HEK293 (cell line): ENCODE measurements at regions not wholly inside any gene's neighbourhood (a gene's known extent, or its start where the extent isn't known, plus 50 kb on each side); places are given as distances from the start of the nearest gene placed in this dataset.

Experiments
- CTCF ChIA-PET: fragments of 350-600 bp; formaldehyde crosslinking; extraction: SDS; loops from one replicate; lab custom pipeline; 2021; ENCODE audit warnings: antibody characterized with exemption; lab: Yijun Ruan, JAX
- POLR2A ChIA-PET: fragments of 300-600 bp; formaldehyde crosslinking; extraction: SDS; loops from one replicate; lab custom pipeline; 2020; ENCODE audit warnings: antibody characterized with exemption, inconsistent platforms; lab: Yijun Ruan, JAX
- H3K27ac ChIP-seq: fragments of 200-500 bp; sonication (Bioruptor generic); 2 replicates; pipeline ENCODE4 v1.5.1; 2014; ENCODE audit warnings: low read depth, low read length, control low read depth, inconsistent platforms; ENCODE audit errors: extremely low read depth
- H3K36me3 ChIP-seq, 2 experiments: fragments of 200-500 bp in 1 of 2; sonication (Bioruptor generic) in 1 of 2; 1 replicate in 1 of 2; 2 replicates in 1 of 2; pipeline ENCODE4 v1.5.1; 2014 to 2017; ENCODE audit warnings: inconsistent platforms in 2 of 2, low read length in 2 of 2; ENCODE audit not compliant: control insufficient read depth in 2 of 2, insufficient read depth in 1 of 2
- H3K4me1 ChIP-seq: fragments of 200-500 bp; sonication (Bioruptor generic); 2 replicates; pipeline ENCODE4 v1.5.1; 2014; ENCODE audit warnings: mild to moderate bottlenecking, low read length, inconsistent platforms; ENCODE audit not compliant: control insufficient read depth, insufficient read depth
- H3K4me3 ChIP-seq: 2 replicates; pipeline ENCODE4 v1.5.1; 2011; ENCODE audit warnings: low read depth, mild to moderate bottlenecking, control low read depth, low read length, moderate library complexity
- H3K9me3 ChIP-seq: fragments of 200-500 bp; sonication (Bioruptor generic); 2 replicates; pipeline ENCODE4 v1.5.1; 2014; ENCODE audit warnings: low read depth, low read length, inconsistent platforms; ENCODE audit not compliant: control insufficient read depth, insufficient read depth
- GLIS1 ChIP-seq: fragments of 450-650 bp; formaldehyde crosslinking; IDR thresholded peaks from 2 replicates; pipeline ENCODE4 v1.5.1; 2016; ENCODE audit warnings: missing biosample characterization, missing genetic modification characterization
- GLIS2 ChIP-seq: fragments of 450-650 bp; formaldehyde crosslinking; IDR thresholded peaks from 2 replicates; pipeline ENCODE4 v1.5.1; 2016; ENCODE audit warnings: missing biosample characterization, missing genetic modification characterization
- HOXC10 ChIP-seq: sonication (generic); formaldehyde crosslinking; IDR thresholded peaks from 2 replicates; pipeline ENCODE4 v1.8.1; 2023; ENCODE audit warnings: mild to moderate bottlenecking, missing genetic modification reagents
- KLF17 ChIP-seq: fragments of 450-650 bp; formaldehyde crosslinking; IDR thresholded peaks from 2 replicates; pipeline ENCODE4 v1.5.1; 2016; ENCODE audit warnings: missing biosample characterization, missing genetic modification characterization
- OVOL3 ChIP-seq: fragments of 450-650 bp; formaldehyde crosslinking; IDR thresholded peaks from 2 replicates; pipeline ENCODE4 v1.5.1; 2016; ENCODE audit warnings: missing biosample characterization, missing genetic modification characterization
- PBX3 ChIP-seq: sonication (generic); formaldehyde crosslinking; IDR thresholded peaks from 2 replicates; pipeline ENCODE4 v1.8.1; 2022; ENCODE audit warnings: mild to moderate bottlenecking, moderate library complexity, missing genetic modification reagents
- PRDM1 ChIP-seq: fragments of 450-650 bp; formaldehyde crosslinking; IDR thresholded peaks from 2 replicates; pipeline ENCODE4; 2016; ENCODE audit warnings: missing biosample characterization, missing genetic modification characterization
- ZBTB17 ChIP-seq: fragments of 450-650 bp; formaldehyde crosslinking; IDR thresholded peaks from 2 replicates; pipeline ENCODE4 v1.5.1; 2016; ENCODE audit warnings: missing biosample characterization, missing genetic modification characterization
- ZBTB21 ChIP-seq: fragments of 450-650 bp; formaldehyde crosslinking; IDR thresholded peaks from 2 replicates; pipeline ENCODE4 v1.5.1; 2017; ENCODE audit warnings: missing biosample characterization, missing genetic modification characterization
- ZBTB26 ChIP-seq: fragments of 450-650 bp; formaldehyde crosslinking; optimal IDR thresholded peaks from 2 replicates; pipeline ENCODE3; 2016; ENCODE audit warnings: missing biosample characterization, mild to moderate bottlenecking, missing genetic modification characterization
- ZFP41 ChIP-seq: fragments of 450-650 bp; formaldehyde crosslinking; IDR thresholded peaks from 2 replicates; pipeline ENCODE4 v1.5.1; 2016; ENCODE audit warnings: missing biosample characterization, missing genetic modification characterization, borderline replicate concordance
- ZNF132 ChIP-seq: fragments of 450-650 bp; formaldehyde crosslinking; IDR thresholded peaks from 2 replicates; pipeline ENCODE4 v1.5.1; 2017; ENCODE audit warnings: missing biosample characterization, missing genetic modification characterization, borderline replicate concordance
- ZNF202 ChIP-seq: fragments of 450-650 bp; formaldehyde crosslinking; IDR thresholded peaks from 2 replicates; pipeline ENCODE4 v1.5.1; 2016; ENCODE audit warnings: missing biosample characterization, missing genetic modification characterization, borderline replicate concordance
- ZNF311 ChIP-seq: fragments of 450-650 bp; formaldehyde crosslinking; IDR thresholded peaks from 2 replicates; pipeline ENCODE4 v1.5.1; 2017; ENCODE audit warnings: missing biosample characterization, missing genetic modification characterization, borderline replicate concordance
- ZNF366 ChIP-seq: fragments of 450-650 bp; formaldehyde crosslinking; conservative IDR thresholded peaks from 2 replicates; pipeline ENCODE4 v1.5.1; 2016; ENCODE audit warnings: missing biosample characterization, missing genetic modification characterization
- ZNF544 ChIP-seq: fragments of 450-650 bp; formaldehyde crosslinking; IDR thresholded peaks from 2 replicates; pipeline ENCODE4 v1.5.0; 2017; ENCODE audit warnings: missing biosample characterization, missing genetic modification characterization
- ZNF596 ChIP-seq: fragments of 450-650 bp; IDR thresholded peaks from 2 replicates; pipeline ENCODE4 v1.5.0; 2018; ENCODE audit warnings: missing biosample characterization, mild to moderate bottlenecking, missing genetic modification characterization, moderate library complexity
- ZNF747 ChIP-seq: fragments of 450-650 bp; formaldehyde crosslinking; IDR thresholded peaks from 2 replicates; pipeline ENCODE4 v1.5.1; 2016; ENCODE audit warnings: missing biosample characterization, missing genetic modification characterization
- ZSCAN5A ChIP-seq: fragments of 450-650 bp; formaldehyde crosslinking; IDR thresholded peaks from 2 replicates; pipeline ENCODE4 v1.5.1; 2016; ENCODE audit warnings: missing biosample characterization, missing genetic modification characterization

- TF ChIP-seq KLF17 (no peak), ZFP41 (no peak)
Observed at GRCh38 chr5:39870137-39870536, 445.4 kb upstream of the DAB2 start (continued).

GRCh38 chr5:39869396-39869795, 444.6 kb upstream of the DAB2 start:
- H3K9me3 ChIP-seq, result no peaks in the 10 kb centered on the region
- TF ChIP-seq ZNF544 (tag by site-specific recombination) (no peak), ZNF132 (no peak), GLIS1 (tag by site-specific recombination) (no peak), ZNF747 (no peak), ZBTB21 (tag by site-specific recombination) (no peak), ZSCAN5A (tag by site-specific recombination) (no peak), OVOL3 (tag by site-specific recombination) (no peak), ZNF366 (tag by site-specific recombination) (no peak), GLIS2 (tag by site-specific recombination) (no peak)
- TF ChIP-seq, all 188 proteins: peak for 0
- ChIA-PET POLR2A (no interaction called here), CTCF (no interaction called here)
- Histone ChIP-seq H3K4me3 (no peak overlapping the region), H3K4me1 (no peaks in the 10 kb centered on the region), H3K27ac (no peak overlapping the region), H3K36me3 (no peaks in the 10 kb centered on the region)

- no peaks in the 10 kb centered on the region for H3K4me1 ChIP-seq
- no peaks in the 10 kb centered on the region for H3K9me3 ChIP-seq
- CTCF ChIA-PET, result no interaction called here
- H3K36me3 ChIP-seq, result no peaks in the 10 kb centered on the region
- no peak overlapping the region for H3K4me3 ChIP-seq
- TF ChIP-seq ZBTB17 (tag by site-specific recombination) (no peak), ZNF311 (tag by site-specific recombination) (no peak), HOXC10 (no peak), ZBTB26 (tag by site-specific recombination) (no peak), PBX3 (CRISPR knock-in tag) (no peak), ZNF596 (no peak), PRDM1 (tag by site-specific recombination) (no peak), ZNF202 (tag by site-specific recombination) (no peak)
- POLR2A ChIA-PET, result no interaction called here
- H3K27ac ChIP-seq, result no peak overlapping the region
Observed at GRCh38 chr5:39867923-39868322, 443.1 kb upstream of the DAB2 start.
